ENCODE measurements at regions not wholly inside any gene's neighbourhood (a gene's known extent, or its start where the extent isn't known, plus 50 kb on each side); places are given as distances from the start of the nearest gene placed in this dataset.

DNA sequence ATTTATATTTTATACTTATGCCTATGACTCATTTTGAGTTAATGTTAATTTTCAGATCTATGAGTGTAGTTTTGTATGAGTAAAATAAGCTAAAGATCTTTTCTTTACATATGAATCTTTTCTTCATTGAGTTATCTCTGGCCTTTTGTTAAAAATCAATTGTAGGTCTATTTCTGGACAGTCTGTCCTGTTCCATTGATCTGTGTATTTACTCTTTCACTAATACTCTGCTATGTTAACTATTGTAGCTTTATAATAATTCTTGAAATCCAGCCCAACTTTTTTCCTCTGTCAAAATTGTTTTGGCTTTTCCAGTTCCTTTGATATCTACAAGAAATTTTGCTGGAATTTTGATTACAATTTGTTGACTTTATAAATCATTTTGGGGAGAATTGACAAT is 177.0 kb downstream of the RBM46 start:
- H3K9me3 ChIP-seq, result no peaks in the 10 kb centered on the region
- H3K27me3 ChIP-seq, result no peaks in the 10 kb centered on the region
- H3K27ac ChIP-seq, result no peak overlapping the region
- no peaks in the 10 kb centered on the region for H3K4me1 ChIP-seq (ENCODE audit: insufficient read depth)
- DNase-seq, result no peak
- H3K36me3 ChIP-seq, result no peaks in the 10 kb centered on the region
- no peak overlapping the region for H3K4me3 ChIP-seq
- TF ChIP-seq EP300 (IDR thresholded peaks at IDR 0.05), result no peak
- TF ChIP-seq, protein P1, sequence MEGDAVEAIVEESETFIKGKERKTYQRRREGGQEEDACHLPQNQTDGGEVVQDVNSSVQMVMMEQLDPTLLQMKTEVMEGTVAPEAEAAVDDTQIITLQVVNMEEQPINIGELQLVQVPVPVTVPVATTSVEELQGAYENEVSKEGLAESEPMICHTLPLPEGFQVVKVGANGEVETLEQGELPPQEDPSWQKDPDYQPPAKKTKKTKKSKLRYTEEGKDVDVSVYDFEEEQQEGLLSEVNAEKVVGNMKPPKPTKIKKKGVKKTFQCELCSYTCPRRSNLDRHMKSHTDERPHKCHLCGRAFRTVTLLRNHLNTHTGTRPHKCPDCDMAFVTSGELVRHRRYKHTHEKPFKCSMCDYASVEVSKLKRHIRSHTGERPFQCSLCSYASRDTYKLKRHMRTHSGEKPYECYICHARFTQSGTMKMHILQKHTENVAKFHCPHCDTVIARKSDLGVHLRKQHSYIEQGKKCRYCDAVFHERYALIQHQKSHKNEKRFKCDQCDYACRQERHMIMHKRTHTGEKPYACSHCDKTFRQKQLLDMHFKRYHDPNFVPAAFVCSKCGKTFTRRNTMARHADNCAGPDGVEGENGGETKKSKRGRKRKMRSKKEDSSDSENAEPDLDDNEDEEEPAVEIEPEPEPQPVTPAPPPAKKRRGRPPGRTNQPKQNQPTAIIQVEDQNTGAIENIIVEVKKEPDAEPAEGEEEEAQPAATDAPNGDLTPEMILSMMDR (IDR thresholded peaks at IDR 0.05), result no peak
- TF ChIP-seq POLR2A (IDR thresholded peaks at IDR 0.05), result no peak
- intact Hi-C loops (cut with DNase I), result no loop called here

DNA sequence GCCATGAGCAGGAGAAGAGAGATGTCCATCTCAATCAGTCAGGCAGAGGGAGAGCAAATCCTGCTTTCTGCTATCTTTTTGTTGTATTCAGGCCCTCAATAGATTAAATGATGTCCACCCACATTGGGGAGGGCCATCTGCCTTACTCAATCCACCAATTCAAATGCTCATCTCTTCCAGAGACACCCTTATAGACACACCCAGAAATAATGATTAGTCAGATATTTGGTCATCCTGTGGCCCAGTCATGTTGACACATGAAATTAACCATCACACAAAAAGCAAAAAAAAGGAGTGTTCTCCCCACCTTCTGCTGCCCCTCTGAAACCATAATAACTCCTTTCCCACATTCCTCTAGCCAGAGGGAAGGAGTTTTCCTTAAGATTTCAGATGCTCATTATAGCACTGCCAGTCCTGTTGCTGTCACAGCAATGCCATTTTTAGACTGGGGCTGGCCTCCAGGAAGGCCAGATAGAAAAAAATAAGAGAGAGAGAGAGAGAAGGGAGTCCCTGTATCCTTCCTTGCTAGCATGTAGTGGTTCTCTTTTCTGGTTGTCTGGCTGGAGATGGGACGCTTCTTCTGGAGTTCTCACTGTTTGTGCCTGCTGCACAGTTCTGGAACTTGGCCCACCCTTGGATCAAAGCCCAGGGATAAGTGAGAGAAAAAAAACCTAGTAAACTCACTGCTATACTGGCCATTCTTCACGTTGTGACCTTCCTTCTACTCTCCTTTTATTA is 177.7 kb downstream of the RBM46 start:
- intact Hi-C loops (cut with DNase I), result no loop called here
- peak; percentile 41 to 86 (median 57) for DNase-seq
- 2 to 4% (median 4%) methylated on average over 2 of the region's 2 CpGs for WGBS, 3 donors

DNA sequence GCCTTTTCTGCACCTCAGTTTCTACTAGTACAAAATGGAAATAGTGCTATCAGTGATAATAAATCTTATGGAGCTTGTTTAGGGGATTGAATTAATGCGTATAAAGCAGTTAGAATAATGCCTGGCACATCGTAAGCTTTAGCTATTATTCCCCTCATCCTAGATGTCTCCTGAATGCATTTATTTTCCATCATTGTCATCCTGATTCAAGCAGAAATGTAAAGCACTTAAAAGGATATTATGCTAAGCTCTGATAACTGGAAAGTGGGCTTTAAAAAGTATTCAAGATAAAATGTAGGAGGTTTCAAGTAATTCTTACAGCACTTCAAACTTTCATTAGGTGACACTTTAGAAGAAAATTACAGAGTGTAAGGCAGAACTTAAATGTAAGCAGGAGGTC is 178.7 kb downstream of the RBM46 start:
- no peak overlapping the region for H3K27ac ChIP-seq
- 89 to 96% (median 92%) methylated on average over 2 of the region's 2 CpGs for WGBS, 3 donors
- intact Hi-C loops (cut with DNase I), result no loop called here

More for the DNA sequence above, 177.7 kb downstream of the RBM46 start:
- Histone ChIP-seq H3K4me1 (ENCODE audit: insufficient read depth) (no peaks in the 10 kb centered on the region), H3K36me3 (no peaks in the 10 kb centered on the region), H3K4me3 (no peak overlapping the region), H3K9me3 (no peaks in the 10 kb centered on the region), H3K27me3 (no peaks in the 10 kb centered on the region), H3K27ac (no peak overlapping the region)
- TF ChIP-seq EP300 (IDR thresholded peaks at IDR 0.05), result no peak
- no peak for TF ChIP-seq POLR2A (IDR thresholded peaks at IDR 0.05)
- TF ChIP-seq, protein P1 (IDR thresholded peaks at IDR 0.05), result no peak

DNA sequence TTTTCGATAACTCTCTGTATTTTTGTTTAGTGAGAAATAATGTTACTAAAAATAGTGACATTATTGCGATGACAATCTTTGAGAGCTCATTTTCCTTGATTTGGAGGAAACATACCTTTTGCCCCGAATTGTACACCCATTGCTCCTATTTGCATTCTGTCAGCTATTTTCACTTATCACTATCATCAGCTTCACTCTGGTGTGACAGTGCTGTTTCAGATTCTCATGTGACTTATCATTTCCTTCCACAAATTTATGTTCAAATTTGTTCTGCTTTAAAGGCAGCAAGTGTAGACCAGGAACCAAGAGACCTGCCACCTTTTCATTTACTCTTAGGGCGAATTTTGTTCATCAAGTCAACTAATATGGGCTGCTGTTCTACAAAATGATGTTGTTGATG is 179.4 kb downstream of the RBM46 start:
- no peaks in the 10 kb centered on the region for H3K4me1 ChIP-seq (ENCODE audit: insufficient read depth)
- intact Hi-C loops (cut with DNase I), result no loop called here
- no peaks in the 10 kb centered on the region for H3K27me3 ChIP-seq
- DNase-seq, result no peak
- TF ChIP-seq POLR2A (IDR thresholded peaks at IDR 0.05), result no peak
- no peak for TF ChIP-seq EP300 (IDR thresholded peaks at IDR 0.05)
- TF ChIP-seq, protein P1 (IDR thresholded peaks at IDR 0.05), result no peak
- no peaks in the 10 kb centered on the region for H3K36me3 ChIP-seq
- H3K9me3 ChIP-seq, result no peaks in the 10 kb centered on the region
- WGBS, 3 donors, result 89 to 90% (median 89%) methylated on average over 4 of the region's 4 CpGs
- no peak overlapping the region for H3K4me3 ChIP-seq
- no peak overlapping the region for H3K27ac ChIP-seq

More for the DNA sequence above, 178.7 kb downstream of the RBM46 start:
- Histone ChIP-seq H3K9me3 (no peaks in the 10 kb centered on the region), H3K4me3 (no peak overlapping the region), H3K4me1 (ENCODE audit: insufficient read depth) (no peaks in the 10 kb centered on the region), H3K36me3 (no peaks in the 10 kb centered on the region), H3K27me3 (no peaks in the 10 kb centered on the region)
- no peak for DNase-seq
- TF ChIP-seq, protein P1 (IDR thresholded peaks at IDR 0.05), result no peak
- TF ChIP-seq EP300 (IDR thresholded peaks at IDR 0.05) (no peak), POLR2A (IDR thresholded peaks at IDR 0.05) (no peak)

All from ovary (tissue), 7 donors.